ENCODE measurements at regions not wholly inside any gene's neighbourhood (a gene's known extent, or its start where the extent isn't known, plus 50 kb on each side); places are given as distances from the start of the nearest gene placed in this dataset.

DNA sequence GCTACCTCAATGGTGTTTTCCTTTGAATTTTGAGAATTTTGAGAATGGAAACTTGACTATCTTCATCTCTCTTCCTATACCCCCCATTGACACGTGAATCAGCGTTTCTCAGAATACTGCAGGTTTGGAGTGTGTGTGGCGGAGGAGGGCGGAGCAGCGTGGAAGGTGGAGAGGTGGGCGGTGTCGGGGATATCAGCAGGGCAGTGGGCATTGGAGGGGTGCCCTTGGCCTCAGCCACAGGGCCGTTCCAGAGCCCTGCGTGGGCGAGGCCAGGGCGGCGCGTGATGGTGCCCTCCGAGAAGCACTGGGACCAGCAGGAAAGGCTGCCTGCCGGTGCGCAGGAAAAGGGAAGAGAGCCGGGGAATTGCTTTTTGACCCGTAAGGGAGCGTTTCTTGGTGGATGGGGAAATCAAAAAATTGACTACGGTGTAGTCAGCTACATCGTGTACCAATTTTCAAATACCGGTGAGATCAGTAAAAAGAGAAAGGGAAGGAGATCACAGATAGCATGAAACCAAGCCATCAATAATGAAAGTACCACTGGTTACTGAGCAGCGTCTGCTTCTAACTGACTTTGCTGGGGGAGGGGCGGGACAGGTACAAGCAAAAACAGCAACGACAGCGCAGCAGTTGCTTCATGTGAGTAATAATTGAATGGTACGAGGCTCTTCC lies 82.7 kb upstream of the DUSP22 start:
- DNase-seq (ENCODE audit: low spot score), result no peak

DNA sequence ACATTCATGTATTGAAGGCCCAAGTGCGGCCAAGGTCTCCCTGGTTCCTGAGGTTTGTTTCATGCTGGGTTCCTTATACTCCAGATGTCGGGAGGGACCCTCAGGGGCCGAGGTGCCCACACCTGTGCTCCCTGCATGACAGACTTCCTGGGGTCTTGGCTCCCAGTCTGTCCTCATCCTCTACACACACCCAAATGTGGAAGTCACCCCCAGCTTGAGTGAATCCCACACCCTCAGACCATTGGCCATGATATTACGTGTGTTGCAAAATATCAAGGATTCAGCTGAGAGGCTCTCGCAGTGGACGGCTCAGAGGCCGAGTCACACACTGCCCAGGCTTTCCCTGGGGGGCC lies 82.2 kb upstream of the DUSP22 start:
- no peak for DNase-seq (ENCODE audit: low spot score)

DNA sequence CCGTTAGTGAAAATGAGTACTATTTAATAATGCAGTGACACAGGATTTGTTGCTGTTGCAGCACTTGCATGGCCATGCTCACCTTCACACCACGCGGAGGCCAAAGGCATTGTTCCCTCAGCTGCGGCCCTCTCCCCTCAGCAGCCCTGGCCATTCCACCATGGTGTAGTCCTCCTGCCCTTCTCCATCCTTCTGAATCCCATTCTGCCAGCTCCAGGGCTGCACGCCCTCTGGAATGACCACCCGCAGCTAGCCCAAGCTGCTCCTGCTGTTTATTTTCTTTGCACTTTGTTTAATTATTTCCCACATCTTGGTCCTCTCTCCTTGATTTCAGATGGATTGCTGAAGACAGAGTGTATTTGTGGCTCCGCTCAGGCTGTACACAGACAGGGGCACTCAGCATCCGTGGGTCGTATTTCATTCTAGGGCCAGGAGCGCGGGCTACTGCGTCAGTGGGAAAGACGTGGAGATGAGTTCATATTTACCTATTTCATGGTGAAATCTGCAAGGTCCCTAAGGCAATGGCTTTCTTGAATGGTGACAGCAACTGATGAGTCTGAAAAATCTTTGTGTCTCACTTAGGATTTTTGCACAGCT lies 81.4 kb upstream of the DUSP22 start:
- DNase-seq (ENCODE audit: low spot score), result no peak

DNA sequence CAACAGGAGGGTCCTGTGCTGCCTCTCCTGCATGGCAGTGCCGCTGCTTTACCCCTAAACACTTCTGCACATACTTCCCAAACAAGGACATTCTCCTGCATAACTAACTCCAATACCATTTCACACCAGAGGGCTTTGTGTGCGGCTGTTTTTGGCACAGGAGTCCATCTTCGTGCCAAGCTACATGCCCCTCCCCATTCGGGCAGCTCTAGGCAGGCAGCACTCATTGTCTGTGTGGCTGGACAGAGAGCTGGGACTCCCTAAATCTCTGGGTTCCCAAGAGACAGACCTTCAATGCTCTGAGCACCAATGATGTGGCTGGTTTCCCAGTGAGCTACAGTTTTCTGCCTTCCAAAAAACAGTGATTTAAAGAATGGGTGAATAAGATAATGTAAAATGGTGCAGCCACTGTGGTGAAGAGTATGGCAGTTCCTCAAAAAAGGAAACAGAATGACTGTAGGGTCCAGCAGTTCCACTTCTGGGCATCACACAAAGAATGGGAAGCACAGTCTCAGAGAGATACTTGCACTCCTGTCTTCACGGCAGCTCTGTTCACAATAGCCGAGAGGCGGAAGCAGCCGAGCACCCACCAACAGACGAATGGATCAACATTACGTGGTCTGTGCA lies 80.3 kb upstream of the DUSP22 start:
- DNase-seq (ENCODE audit: low spot score), result no peak

GRCh38 chr6:213284-213683 lies 79.0 kb upstream of the DUSP22 start:
- no peak for DNase-seq (ENCODE audit: low spot score)

DNA sequence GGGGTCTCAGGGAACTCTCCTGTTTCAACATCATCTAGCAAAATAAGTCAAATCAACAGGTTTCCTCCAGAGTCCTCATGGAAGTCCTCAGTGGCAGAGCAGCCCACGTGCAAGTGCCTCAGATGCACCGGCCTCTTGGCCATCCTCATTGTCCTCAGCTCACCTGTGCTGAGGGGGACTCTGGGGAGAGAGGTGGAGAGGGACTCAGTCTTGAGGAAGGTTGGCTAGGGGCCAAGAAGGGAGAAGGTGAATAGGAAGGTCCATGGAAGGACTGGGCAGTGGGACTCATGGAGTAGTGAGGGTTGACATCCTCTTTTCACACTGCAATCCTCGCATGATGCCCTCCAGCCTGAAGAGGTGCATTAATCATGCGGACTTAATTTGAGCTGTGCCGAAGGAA lies 77.9 kb upstream of the DUSP22 start:
- DNase-seq (ENCODE audit: low spot score), result no peak

DNA sequence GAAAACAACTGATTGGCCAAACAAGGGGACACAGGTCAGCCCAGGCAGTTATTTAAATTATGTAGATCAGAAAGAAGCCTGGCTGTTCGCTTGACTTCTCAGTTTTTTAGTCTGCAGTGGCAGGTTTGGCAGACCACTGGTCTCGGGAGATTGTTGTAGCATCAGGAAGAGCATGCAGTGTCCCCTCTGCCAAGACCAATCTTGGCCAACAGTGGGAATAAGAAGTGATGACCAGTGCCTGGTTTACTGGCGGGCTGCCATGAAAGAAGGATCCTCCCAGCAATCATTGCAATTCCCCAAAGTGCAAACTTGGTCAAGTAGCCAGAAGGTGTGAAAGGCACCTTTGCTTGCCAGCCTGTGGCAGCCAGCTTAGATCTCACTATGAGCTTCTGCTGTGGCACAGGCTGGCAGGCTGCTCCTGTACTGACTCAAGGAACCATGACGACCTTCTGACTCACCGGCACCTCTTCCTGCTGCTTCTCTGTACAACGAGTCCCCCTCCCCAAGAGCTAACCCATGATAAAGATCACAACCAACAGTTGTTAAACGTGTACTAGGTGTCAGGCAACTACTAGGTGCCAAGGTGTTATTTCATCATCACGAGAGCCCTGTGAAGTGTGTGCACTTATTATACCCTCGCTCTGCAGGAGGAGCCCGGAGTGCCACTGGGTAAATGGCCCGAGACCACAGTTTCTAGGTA lies 76.8 kb upstream of the DUSP22 start:
- DNase-seq (ENCODE audit: low spot score), result peak; percentile 81

DNA sequence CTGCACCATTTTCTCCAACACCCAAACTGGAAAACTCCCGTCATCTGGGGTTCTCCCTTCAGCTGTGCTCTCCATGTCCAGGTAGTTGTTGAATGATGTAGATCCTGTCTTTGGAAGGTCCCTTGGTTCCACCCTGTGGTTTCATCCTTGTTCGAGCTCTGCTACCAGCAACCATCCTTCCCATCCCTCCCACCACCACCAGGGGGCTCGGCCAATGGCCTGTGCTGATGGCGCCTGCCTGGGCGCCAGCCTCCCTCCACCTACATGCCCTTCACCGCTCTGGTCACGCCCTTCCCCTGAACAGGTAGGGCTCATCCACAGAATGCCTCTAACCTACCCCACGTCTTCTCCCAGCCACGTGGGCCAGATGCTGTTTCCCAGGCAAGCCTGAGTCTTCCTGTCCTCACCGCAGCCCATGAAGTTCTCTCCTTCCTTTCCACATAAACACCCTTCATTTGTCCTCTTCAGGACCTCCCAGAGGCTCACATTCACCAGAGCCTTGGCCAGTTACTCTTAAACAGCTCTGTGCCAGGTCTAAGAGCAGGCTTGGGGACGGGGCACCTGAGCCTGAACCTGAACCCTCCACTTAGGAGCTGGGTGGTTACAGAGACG lies 75.1 kb upstream of the DUSP22 start:
- DNase-seq (ENCODE audit: low spot score), result no peak

DNA sequence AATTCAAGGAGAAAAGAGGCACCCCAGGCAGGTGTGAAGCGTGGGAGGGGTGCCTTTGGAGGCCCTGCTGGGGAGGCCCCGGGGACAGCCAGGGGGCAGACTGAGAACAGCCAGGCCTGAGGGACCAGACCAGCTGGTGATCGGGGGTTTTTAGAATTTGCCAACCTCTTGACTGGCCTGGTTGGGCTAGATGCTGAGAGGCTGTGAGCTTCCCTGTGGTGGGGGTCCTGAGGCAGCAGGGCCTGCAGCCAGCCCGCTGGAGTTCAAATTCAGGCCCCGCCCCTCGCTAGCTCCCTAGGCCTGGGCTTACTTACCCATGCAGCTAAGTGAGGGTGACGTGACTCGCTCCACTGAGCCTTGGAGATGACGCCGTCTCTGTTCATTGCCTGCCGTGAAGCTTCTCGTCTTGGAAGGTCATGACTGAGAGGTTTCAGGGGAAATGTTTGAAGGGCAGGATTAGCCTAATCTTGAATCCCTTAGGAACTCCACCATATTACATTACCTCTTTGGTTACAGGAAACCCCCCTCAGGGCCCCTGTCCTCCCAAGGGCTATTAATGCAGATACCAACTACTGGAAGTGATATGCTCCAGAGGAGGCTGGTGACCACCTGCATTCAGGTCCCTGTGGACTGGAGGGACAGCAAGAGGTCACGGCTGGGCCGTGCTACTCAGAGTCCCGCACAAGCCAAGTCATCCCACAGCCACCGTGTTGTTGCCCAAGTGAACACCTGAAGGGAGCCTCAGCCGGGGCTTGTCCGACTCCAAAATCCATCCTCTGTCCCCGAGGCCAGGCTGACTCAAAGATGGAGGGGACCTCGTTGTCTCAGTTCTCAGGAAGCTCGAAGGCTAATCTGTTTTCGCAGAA lies 73.9 kb upstream of the DUSP22 start:
- no peak for DNase-seq (ENCODE audit: low spot score)

GRCh38 chr6:219019-219570 lies 73.2 kb upstream of the DUSP22 start:
- no peak for DNase-seq (ENCODE audit: low spot score)

GRCh38 chr6:219641-220198 lies 72.6 kb upstream of the DUSP22 start:
- no peak for DNase-seq (ENCODE audit: low spot score)

- no peak for DNase-seq (ENCODE audit: low spot score)
Measured at GRCh38 chr6:220312-220711, 72.0 kb upstream of the DUSP22 start.

DNA sequence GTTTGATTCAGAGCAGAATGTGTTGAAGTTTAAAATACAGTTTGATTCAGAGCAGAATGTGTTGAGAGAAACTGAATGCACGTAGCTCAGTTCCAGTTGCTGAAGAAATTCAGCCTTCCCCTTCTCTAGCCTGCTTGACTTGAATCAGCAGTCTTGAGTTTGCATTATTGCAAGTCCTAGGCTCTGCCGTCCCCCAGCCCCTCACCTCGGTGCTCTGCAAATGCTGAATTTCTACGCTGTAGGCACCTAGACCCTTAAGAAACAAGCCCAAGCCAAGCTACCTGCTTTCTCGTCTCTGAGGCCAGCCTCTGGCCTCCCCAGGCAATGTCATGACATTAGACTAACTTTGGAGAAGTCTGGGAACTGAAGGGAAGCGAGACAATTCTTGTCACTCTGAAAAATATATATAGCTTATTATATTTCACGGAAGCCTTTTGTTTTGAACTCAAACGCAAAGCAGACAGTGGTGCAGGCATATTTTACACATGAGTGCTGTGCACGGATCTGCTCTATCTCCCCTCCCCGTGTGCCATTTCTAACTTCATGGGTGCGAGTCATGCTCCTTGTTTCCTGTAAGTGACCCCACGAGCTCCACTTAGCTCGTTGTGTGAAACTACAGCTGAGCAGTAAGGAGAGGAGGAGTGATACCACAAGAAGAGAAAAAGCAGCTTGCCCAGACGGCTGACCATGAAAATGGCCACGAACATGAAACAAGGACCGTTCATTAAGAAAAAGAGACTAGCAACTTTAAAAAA lies 71.4 kb upstream of the DUSP22 start:
- DNase-seq (ENCODE audit: low spot score), result peak; percentile 29

DNA sequence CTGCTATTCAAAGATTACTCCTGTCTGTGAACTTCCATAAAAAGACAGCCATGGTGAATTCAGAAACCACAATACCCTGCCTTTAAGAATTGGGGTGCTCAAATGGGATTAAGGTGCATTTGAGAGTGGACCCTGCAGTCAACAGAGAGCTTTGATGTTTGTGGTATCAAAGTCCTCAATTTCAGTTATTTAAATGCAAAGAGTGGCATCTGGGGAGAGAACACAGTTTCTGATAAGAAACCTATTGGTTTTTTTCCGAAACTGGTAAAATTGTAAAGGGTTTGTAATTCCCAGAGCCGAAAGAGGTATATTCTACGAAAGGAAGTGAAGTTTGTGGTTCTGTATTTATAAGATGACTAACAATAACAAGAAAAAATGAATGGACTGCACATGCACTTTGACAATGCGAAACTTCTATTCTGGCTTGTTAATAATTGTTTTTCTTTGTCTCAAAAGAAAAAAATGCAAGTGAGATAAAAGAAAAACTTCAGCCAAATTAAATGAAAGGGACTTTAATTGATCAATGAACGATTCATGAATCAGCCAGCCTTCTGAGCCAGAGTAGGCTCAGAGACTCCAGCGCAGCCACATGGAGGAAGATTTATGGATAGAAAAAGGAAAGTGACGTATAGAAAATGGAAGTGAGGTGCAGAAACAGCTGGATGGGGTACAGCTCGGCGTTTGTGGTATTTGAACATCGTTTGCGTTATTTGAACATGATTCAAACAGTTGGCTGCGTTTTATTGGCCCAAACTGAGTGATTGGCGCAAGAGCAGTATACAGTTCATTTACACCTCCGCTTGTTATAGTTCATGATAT lies 70.5 kb upstream of the DUSP22 start:
- no peak for DNase-seq (ENCODE audit: low spot score)

GRCh38 chr6:222468-222867 lies 69.8 kb upstream of the DUSP22 start:
- no peak for DNase-seq (ENCODE audit: low spot score)

GRCh38 chr6:223136-223535 lies 69.2 kb upstream of the DUSP22 start:
- no peak for DNase-seq (ENCODE audit: low spot score)

DNA sequence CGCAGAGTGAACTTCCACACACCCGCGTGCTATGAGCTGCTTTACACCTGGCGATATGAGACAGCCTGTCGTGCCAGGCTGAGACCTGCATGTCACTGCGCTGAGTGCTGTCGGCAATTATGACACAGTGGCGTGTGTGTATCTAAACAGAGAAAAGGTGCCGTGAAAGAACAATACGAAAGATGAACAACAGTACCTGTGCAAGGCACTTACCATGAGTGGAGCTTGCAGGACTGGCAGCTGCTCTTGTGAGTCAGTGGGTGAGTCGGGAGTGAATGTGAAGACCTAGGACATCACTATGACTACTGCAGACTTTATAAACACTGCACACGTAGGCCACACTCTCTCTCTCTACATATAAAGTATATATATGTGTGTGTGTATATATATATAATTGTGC lies 68.5 kb upstream of the DUSP22 start:
- DNase-seq (ENCODE audit: low spot score), result peak; percentile 51

GRCh38 chr6:224350-224749 lies 67.9 kb upstream of the DUSP22 start:
- no peak for DNase-seq (ENCODE audit: low spot score)

- DNase-seq (ENCODE audit: low spot score), result peak; percentile 69
Measured at GRCh38 chr6:225121-225721, 67.1 kb upstream of the DUSP22 start.
